ENCODE measurements at regions not wholly inside any gene's neighbourhood (a gene's known extent, or its start where the extent isn't known, plus 50 kb on each side); places are given as distances from the start of the nearest gene placed in this dataset.
"Not testable (repeated sequence)": the region's sequence is repeated elsewhere in the genome, so short reads cannot be mapped to it uniquely, and the experiment has no call there.

GRCh38 chr1:146409116-146409801 is 180.4 kb upstream of the NOTCH2NLA start:
- DNase-seq, result not testable (repeated sequence)

DNA sequence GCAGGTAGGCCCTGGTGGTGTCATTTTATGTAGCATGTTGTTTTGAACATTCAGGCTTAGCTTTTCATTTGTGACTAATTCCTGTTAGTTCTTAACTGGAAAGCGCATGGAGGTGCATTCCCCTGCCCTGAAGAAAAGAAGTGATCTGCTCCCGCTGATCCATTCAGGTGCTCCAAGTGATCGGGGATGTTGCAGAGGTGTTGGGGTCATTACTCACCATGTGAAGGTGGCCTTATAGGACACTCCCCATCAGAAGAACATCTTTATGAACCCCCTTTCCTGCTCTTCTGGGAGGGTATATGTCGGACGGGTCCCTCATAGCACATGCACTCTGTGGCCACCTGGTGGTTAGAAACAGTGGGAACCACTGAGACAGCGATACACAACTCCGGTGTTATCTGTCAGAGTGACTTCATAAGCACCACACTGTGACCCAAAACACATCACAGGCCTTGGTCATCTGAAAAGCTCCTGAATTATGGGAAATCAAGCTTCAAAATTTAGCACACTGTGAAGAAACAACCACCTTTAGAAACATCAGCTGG is 172.5 kb upstream of the NOTCH2NLA start:
- DNase-seq, result not testable (repeated sequence)

DNA sequence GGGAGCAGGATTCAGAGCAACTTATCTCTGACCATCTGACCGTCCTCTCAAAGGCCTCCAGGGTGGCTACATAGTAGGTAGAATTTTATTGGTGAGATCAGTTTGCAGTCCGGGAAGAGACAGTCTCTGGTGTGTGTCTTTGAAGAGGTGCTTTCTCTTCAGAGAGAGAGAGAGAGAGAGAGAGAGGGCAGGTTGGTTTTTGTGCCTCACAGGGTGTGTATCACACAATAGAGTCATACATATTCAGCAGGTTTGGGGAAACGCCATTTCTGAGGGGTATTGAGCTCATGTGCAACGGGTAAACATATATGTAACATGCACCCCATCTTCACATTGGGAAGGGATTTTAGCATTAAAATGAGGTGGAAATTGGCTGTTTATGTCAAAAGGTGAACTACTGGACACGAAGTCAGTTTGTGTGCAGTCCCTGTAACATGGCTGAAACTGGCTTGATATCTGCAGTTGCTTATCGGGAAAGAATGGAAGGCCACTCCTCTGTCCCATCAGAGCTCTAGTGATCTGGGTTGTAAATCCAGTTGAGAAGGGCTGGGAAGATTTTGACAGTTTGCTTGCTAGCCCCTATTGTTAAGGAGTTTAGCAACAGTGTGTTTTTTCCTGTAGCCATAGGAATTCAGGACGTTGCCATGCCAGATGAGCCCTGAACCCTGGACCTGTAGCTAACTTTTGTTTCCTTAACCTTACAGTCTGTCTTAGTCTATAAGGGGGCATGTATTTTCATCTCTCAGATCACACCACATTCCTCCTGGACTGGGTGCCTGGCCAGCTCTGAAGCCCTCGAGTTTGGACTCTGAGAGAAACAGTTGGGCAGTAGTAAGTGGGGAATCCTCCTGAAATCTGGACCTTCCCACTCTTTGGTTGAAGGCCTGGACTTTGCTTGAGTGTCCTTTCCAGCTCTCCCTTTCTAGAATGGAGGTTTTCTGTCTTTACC is 171.6 kb upstream of the NOTCH2NLA start:
- DNase-seq, result not testable (repeated sequence)

GRCh38 chr1:146399225-146399624 is 170.4 kb upstream of the NOTCH2NLA start:
- DNase-seq, result not testable (repeated sequence)

DNA sequence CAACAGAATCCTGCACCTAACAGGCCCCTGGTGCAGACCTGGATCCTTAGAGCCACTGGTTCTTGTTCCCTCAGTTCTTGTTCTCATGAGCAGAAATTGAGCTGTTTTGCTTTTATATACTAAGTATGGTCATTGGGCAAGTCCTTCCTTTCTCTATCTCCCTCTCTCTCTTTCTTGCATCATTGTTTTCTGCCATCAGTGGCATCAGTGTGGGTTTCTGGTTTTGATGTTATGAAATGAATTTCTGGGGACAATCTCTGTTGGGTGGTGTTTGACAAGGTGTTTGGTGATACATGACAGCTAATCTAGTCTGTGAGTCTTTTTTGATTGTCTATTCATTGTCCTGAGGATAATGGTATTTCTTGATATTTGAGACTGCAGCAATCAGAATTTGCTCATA is 168.0 kb upstream of the NOTCH2NLA start:
- DNase-seq, result not testable (repeated sequence)

DNA sequence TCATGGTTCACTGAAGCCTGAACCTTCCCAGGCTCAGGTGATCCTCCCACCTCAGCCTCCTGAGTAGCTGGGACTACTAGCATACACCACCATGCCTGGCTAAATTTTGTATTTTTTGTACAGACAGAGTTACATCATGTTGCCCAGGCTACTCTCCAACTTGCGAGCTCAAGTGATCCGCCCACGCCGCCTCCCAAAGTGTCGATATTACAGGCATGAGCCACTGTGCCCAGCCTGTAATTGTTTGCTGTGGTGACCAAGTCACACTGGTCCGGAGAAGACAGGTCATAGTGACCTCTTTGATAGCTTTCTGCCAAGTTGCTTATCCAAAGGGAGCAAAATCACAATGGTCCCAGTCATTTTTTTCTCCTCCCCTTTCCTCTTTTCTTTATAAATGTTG is 167.4 kb upstream of the NOTCH2NLA start:
- not testable (repeated sequence) for DNase-seq

- DNase-seq, result not testable (repeated sequence)
Measured at GRCh38 chr1:146393796-146394195, 165.0 kb upstream of the NOTCH2NLA start.

DNA sequence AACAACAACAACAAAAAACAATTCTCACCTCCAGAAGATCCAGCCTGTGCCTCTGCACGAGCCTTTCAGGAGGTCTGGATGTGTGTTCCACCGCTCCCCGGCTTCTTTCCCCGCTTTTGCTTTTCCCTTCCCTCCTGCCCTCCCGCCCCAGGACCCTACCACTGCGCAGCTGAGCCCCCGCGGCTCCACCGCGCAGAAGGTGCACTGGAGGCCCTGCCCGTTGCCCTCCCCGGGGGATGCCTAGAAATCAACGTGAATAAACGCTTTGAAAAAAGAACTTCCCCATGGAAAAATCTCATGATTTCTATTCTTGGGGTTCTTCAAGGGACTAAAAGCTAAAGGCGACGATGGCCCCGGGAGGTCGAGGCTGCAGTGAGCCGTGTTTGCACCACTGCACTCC is 164.3 kb upstream of the NOTCH2NLA start:
- not testable (repeated sequence) for DNase-seq

DNA sequence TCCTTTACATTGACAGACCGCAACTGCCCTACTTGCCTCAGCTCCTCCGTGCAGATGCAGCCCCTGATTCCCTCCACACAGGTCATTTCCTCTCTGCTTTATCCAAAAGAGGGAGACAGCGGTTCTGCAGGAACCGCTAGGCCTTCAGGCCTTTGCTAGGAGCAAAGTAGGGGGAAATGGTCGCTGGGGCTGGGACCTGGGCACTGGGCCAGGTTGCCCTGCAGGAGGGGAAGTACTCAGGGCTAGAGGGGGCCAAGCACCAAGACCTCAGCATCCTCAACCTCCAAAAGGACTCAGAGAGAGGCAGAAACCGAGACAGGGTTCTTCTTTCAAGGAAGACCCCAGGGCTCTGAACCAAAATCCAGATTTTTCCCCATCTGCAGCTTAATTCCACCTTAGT is 160.4 kb upstream of the NOTCH2NLA start:
- DNase-seq, result not testable (repeated sequence)

DNA sequence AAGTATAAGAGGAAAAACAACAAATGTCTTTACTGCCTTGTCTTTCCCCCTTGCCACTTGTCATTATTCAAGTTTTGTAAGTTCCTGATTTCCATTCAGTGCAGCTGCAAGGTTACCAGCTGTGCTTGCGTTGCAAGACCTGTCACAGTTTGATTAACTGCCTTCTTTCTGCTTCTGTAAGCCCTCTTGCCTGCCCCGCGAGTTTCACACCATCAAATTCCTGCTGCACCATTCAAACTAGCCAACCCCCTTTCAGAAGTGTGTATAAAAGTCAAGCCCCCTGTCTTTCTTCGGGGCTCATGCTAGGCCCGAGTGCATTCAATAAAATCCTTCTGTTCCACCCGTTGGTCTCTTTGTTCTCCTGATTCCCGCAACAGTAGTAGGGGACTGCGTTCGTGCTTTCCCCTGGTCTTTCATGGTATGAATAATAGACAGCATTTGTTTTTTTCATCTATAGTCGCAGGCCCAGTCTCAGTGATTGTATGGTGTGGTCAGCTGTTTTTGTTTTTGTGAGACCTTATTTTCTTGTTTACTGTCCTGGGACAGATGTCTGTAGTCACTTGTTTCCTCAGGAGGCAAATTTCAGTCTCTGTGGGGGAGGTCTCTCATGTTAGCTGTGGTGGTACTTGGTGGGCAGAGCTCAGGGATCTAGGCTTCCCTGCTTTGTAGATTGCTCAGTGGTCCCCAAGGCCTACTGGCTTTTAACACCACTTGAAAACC is 159.1 kb upstream of the NOTCH2NLA start:
- not testable (repeated sequence) for DNase-seq

DNA sequence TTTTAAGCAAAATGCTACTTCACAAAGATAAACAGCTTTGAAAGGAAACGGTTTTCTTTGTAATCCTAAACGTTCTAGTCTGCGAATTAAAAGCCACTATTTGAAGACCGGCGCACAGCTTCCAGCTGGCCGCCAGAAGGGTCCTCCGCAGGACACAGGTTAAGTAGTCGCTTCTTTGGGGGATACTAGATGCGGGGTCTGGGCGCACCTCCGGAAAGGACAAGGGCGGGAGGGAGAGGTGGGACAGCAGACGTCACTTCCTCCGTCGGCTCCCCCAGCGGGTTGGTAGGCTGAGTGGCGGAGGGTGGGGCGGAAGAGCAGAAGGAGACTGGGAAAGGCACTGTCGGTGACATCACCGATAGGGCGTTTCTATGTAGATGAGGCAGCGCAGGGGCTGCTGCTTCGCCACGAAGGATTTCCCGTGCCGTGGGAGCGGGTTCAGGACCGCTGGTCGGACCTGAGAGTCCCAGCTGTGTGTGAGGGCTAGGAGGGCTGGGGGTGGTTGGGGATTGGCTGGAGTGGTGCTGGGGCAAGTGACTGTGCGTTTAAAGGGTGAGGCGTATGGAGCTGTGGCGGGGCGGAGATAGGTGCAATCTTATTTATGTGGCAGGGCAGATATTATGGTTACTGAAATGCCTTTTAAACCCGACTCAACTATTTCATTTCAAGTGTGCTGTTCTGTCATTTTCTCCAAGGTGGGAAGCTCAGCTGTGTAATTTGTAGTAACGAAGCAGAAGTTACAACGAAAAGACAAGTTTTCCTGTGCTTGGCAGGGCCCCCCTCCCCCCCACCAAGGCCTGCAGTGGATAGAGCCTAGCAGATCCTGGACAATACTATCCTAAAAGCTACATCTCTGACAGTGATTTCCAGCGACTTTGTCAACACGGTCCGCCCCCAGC is 158.3 kb upstream of the NOTCH2NLA start:
- DNase-seq, result peak; percentile 81

- not testable (repeated sequence) for DNase-seq
Measured at GRCh38 chr1:146381196-146381595, 152.4 kb upstream of the NOTCH2NLA start.

DNA sequence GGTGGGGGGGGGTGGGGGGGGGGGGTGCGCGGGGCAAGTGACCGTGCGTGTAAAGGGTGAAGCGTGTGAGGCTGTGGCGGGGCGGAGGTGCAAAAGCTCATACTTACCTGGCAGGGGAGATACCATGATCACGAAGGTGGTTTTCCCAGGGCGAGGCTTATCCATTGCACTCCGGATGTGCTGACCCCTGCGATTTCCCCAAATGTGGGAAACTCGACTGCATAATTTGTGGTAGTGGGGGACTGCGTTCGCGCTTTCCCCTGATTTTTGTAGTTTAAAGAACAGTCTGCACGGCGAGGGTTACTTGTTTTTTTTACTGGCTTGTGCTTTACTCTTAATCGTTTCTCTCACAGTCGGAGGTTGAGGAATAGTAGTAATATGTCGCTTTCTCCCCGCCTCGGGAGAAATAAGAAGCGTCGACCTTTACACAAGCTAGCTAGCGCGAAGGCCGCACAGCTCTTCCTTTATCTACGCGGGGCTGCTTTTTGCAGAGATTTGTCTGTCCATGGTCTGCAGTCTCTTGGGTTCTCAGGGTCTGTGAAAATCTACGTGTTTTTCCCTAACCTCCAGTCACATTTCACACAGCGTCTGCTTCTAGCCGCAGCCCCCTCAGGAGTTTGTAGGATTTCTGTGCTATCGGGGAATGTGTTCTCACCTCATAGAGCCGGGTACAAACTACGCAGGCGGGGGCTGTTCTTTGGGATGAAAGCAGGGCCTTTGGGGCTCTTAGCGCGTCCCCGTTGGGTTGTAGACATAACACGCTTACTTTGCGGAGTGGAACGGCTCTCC is 148.1 kb upstream of the NOTCH2NLA start:
- DNase-seq, result peak; percentile 95

DNA sequence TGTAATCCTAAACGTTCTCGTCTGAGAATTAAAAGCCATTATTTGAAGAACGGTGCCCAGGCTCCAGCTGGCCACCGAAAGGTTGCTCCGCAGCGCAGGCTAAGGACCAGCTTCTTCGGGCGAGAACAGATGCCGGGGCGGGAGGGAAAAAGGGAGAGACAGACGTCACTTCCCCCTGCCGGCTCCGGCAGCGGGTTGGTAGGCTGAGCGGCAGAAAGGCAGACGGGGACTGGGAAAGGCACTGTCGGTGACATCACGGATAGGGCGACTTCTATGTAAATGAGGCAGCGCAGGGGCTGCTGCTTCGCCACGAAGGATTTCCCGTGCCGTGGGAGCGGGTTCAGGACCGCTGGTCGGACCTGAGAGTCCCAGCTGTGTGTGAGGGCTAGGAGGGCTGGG is 147.5 kb upstream of the NOTCH2NLA start:
- peak; percentile 77 for DNase-seq

GRCh38 chr1:146375108-146375507 is 146.3 kb upstream of the NOTCH2NLA start:
- DNase-seq, result not testable (repeated sequence)

- peak; percentile 90 for DNase-seq
Measured at GRCh38 chr1:146369940-146370339, 141.1 kb upstream of the NOTCH2NLA start.

GRCh38 chr1:146355373-146355772 is 126.6 kb upstream of the NOTCH2NLA start:
- not testable (repeated sequence) for DNase-seq

DNA sequence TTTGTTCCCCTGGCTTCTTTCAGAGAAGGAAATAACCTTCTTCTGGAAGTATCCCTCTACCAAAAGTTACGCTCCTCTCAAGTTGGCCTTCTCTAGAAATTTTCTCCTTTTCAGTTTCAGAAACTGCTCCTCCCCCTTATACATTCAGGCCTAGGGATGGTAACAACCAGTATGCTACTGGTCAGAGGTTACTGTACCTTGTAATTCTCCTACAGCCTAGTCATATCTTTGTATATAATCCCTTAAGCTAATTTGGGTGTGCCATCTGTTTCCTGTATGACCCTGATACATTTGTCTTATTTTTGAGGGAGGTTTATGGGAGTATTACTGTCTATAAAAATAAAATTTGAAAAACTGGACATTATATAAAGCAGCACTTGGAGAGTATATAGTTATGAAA is 98.0 kb upstream of the NOTCH2NLA start:
- DNase-seq, result not testable (repeated sequence)

DNA sequence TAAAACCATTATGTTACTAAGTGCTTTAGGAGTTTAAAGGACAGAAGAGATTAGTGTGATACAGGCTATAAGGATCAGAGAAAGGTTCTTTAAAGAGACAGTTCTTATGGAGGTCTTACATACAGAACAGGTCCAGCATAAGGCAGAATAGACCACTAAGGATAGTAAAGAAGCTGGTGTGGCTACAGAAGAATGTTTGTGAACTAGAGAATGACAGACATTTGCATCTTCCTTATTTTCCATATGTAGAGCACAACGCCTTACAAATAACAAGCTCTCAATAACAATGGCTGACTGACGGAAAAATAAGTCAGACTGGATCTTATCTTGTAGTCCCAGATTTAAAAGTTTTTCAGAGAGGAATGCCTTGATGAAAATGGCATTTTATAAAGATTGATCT is 95.6 kb upstream of the NOTCH2NLA start:
- DNase-seq, result not testable (repeated sequence)

GRCh38 chr1:146323302-146323701 is 94.5 kb upstream of the NOTCH2NLA start:
- DNase-seq, result not testable (repeated sequence)

- DNase-seq, result not testable (repeated sequence)
Measured at GRCh38 chr1:146322893-146323292, 94.1 kb upstream of the NOTCH2NLA start.

Data from NCI-H146 (cell line).